HG03064 (cell line): ENCODE measurements at regions not wholly inside any gene's neighbourhood (a gene's known extent, or its start where the extent isn't known, plus 50 kb on each side); places are given as distances from the start of the nearest gene placed in this dataset.
"Not testable (repeated sequence)": the region's sequence is repeated elsewhere in the genome, so short reads cannot be mapped to it uniquely, and the experiment has no call there.

Experiments used
- ATAC-seq: cut with Tn5 transposase; IDR thresholded peaks from one replicate; pipeline ENCODE4 v1.9.1; 2021; ENCODE audit warnings: low read depth; ENCODE audit not compliant: unreplicated experiment

- no peak for ATAC-seq
Observed at GRCh38 chr5:30287890-30288289, 905.6 kb upstream of the CDH6 start.

GRCh38 chr5:30279237-30279636 is 914.2 kb upstream of the CDH6 start:
- ATAC-seq: no peak

GRCh38 chr5:30267026-30267425 is 926.5 kb upstream of the CDH6 start:
- no peak for ATAC-seq

GRCh38 chr5:30239331-30240022 is 954.0 kb upstream of the CDH6 start:
- ATAC-seq: no peak

- ATAC-seq: no peak
Observed at GRCh38 chr5:30237189-30237588, 956.3 kb upstream of the CDH6 start.

- ATAC-seq: no peak
Observed at GRCh38 chr5:30209755-30210154, 983.7 kb upstream of the CDH6 start.

GRCh38 chr5:30197662-30198061 is 995.8 kb upstream of the CDH6 start:
- ATAC-seq: no peak

- ATAC-seq: no peak
Observed at GRCh38 chr5:30195036-30195435, 998.5 kb upstream of the CDH6 start.

- no peak for ATAC-seq
Observed at GRCh38 chr5:30194595-30194994, 998.9 kb upstream of the CDH6 start.

- ATAC-seq: no peak
Observed at GRCh38 chr5:30183795-30184194, 1009.7 kb upstream of the CDH6 start.

- ATAC-seq: no peak
Observed at GRCh38 chr5:30156156-30156555, 1037.3 kb upstream of the CDH6 start.

- ATAC-seq: no peak
Observed at GRCh38 chr5:30152431-30152830, 1041.1 kb upstream of the CDH6 start.

GRCh38 chr5:30150231-30150630 is 1043.3 kb upstream of the CDH6 start:
- no peak for ATAC-seq

- ATAC-seq: no peak
Observed at GRCh38 chr5:30149526-30149925, 1044.0 kb upstream of the CDH6 start.

GRCh38 chr5:30147976-30148375 is 1045.5 kb upstream of the CDH6 start:
- ATAC-seq: no peak

GRCh38 chr5:30144059-30144458 is 1049.4 kb upstream of the CDH6 start:
- not testable (repeated sequence) for ATAC-seq

GRCh38 chr5:30142432-30142831 is 1051.1 kb upstream of the CDH6 start:
- no peak for ATAC-seq

GRCh38 chr5:30121043-30121442 is 1072.4 kb upstream of the CDH6 start:
- no peak for ATAC-seq

GRCh38 chr5:30117135-30117534 is 1076.4 kb upstream of the CDH6 start:
- no peak for ATAC-seq

- no peak for ATAC-seq
Observed at GRCh38 chr5:30113542-30113941, 1079.9 kb upstream of the CDH6 start.

- no peak for ATAC-seq
Observed at GRCh38 chr5:30112867-30113266, 1080.6 kb upstream of the CDH6 start.

- no peak for ATAC-seq
Observed at GRCh38 chr5:30108051-30108450, 1085.4 kb upstream of the CDH6 start.

- no peak for ATAC-seq
Observed at GRCh38 chr5:30106596-30106995, 1086.9 kb upstream of the CDH6 start.
